ENCODE measurements at regions not wholly inside any gene's neighbourhood (a gene's known extent, or its start where the extent isn't known, plus 50 kb on each side); places are given as distances from the start of the nearest gene placed in this dataset.

GRCh38 chr18:57916684-57917083 lies 113.6 kb upstream of the ATP8B1 start:
- DNase-seq (ENCODE audit: low read depth in 2 of 2) = no peak

GRCh38 chr18:57915865-57916582 lies 112.9 kb upstream of the ATP8B1 start:
- DNase-seq (ENCODE audit: low read depth in 2 of 2) = peak in 1 of 2 donors; percentile 13

- DNase-seq (ENCODE audit: low read depth in 2 of 2) = no peak
Observed at GRCh38 chr18:57915248-57915647, 112.1 kb upstream of the ATP8B1 start.

- DNase-seq (ENCODE audit: low read depth in 2 of 2) = no peak
Observed at GRCh38 chr18:57913686-57914085, 110.6 kb upstream of the ATP8B1 start.

DNA sequence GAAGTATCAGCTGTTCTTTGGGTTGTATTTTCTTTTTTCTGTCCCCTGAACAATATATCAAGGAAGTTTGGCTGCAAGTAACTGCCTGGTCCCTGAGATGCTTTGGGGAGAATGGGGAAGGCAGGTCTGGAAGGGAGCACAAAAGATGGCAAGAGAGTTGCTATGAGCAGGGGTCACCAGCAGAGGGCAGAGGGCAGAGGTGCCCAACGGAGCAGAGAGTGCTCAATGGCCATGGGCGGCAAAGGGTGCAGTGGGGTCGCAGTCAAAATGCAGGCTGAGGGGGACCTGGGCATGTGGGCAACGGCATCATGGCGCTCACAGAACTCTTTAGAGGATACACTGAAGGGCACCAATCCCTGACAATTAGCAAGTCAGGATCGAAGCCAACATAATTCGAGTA lies 107.7 kb upstream of the ATP8B1 start:
- DNase-seq (ENCODE audit: low read depth in 2 of 2) = no peak

GRCh38 chr18:57910134-57910533 lies 107.0 kb upstream of the ATP8B1 start:
- no peak for DNase-seq (ENCODE audit: low read depth in 2 of 2)

DNA sequence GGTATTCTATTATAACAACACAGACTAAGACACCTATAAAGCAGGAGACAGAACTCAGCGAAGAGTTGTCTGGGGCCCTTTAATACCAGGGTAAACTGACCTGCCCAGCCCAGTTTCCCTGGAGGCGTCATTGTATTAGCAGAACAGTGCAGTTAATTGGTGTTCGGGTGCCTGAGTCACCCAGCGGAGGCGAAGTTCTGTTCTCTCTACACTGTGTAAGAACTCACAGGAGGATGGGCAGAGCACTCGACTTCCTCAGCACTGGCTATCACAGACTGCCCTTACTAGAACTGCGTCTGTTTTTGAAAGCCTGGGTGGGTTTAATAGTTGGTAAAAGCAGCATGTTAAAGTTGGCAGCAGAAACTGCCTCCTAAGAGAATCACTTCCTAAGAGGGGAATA lies 106.5 kb upstream of the ATP8B1 start:
- DNase-seq (ENCODE audit: low read depth in 2 of 2) = no peak

DNA sequence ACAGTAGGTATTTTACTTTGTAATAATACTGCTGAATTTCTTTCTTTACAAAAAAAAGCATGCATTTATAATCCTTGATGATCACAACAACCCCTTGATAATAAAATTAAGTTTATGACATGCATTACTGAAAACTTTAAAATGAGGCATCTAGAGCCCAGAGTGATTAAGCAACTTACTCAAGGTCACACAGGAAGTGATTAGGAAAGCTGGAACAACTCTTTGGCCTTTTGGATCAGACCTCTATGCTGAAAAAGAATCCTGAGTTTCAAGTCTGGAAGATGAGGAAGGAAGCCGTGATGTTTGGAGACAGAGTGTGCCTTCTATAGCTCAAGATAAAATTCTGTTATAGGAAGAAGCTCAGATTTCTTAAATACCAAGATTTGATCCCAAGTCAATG lies 105.0 kb upstream of the ATP8B1 start:
- no peak for DNase-seq (ENCODE audit: low read depth in 2 of 2)

DNA sequence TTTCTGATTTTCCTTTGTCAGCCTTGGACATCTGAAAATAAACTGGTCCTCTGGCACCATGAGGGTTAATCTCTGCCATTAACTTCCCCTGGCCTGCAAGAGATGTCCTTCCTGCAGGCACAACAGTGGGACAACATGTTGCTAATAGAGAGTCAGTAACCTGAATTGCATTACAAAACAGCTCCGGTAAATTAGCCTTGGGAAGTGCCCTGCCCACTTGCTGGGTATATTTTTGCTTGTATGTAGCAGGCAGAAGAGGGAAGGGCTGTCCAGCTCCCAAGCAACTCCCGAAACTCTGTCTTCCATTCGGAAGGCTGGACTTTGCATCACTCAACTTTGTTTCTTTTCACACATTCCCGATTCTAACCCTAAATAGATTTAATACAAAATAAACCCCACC lies 104.4 kb upstream of the ATP8B1 start:
- no peak for DNase-seq (ENCODE audit: low read depth in 2 of 2)

DNA sequence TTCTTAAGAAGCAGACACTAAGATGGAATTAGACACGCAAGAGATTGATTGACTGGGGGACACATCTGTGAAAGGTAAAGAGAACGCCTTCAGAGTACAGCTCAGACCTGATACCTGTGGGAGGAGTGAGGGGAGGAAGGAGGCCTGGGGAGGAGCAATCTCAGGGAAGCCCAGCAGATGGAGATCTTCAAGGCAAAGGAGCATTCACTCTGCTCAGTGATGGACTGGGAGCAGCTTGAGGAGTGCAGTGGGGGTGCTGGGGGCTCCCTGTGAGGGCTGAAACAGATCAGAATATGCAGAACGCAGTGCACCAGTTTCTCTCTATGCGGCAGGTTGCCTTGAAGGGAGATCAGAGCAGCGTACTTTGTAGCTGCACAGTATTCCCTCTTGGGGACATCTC lies 103.7 kb upstream of the ATP8B1 start:
- DNase-seq (ENCODE audit: low read depth in 2 of 2) = no peak

GRCh38 chr18:57904535-57904934 lies 101.4 kb upstream of the ATP8B1 start:
- no peak for DNase-seq (ENCODE audit: low read depth in 2 of 2)

DNA sequence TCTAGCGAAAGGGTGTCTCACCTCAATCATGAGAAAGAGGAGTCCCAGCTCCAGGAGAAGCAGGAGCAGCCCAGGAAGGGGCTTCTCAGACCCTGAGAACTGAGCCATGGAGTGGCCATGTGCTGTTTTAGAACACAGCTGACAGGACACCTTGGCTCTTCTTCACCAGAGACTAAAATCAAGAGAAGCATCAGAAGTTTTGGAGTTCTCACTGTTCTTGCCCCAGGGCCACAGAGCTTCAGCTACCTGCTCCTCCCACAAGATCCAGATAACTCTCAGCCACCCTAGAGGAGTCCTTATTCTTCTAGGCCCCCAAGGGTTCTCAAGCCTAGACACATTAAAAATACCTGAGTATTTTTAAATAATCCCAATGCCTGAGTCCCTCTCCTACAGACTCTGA lies 99.6 kb upstream of the ATP8B1 start:
- DNase-seq (ENCODE audit: low read depth in 2 of 2) = no peak

DNA sequence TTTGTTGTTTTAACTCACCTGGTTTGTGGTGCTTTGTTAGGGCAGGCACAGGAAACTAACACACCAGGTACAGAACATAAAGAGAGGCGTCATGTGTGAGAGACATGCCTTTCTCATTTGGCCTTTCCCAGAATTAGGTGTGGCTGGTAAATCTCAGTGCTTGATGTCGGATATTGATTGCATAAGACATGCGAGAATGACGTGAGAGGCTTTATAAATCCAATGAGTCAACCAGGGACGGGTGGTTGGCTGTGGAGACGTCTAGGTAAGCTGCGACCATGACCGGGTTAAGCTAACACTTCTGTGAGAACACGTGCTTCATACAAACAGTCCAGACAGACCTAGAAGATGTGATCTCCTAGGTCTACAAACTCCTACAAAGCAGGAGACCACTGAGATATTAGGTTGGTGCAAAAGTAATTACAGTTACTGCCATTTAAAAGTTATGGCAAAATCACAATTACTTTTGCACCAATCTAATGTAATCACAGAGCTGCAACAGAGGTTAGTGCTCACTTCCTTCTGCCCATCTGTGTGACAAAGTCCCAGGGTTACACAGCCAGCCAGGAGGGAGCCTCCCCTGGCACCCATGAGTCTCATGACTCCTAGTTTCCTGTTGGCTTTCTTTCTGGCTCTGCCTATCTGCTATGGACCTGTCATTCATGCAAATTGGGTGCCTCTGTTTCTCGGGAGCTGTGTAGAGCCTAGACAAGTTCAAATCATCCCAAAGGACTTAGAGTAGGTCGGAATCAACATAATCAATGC lies 98.9 kb upstream of the ATP8B1 start:
- no peak for DNase-seq (ENCODE audit: low read depth in 2 of 2)

DNA sequence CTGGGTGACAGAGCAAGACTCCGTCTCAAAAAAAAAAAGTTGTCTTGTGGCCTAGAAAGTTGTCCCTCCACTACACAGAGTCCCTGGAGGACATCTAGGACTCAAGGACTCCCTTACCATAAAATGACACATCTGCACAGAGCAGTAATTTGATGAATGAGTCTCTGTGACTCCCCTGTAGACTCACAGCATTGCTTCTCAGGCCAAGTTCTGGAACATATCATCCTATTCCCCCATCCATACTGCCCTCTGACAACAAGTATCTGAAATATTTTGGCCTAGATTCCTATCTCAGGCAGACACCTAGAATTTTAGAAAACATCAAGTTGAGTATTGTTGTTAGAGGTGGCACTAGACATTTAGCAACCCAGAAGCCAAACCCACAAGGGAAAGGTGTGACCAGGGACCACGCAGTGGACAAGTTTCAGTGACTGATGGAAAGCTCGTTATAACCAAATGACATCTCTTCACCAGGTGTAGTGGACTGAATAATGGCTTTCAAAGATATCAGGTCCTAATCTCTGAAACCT lies 97.9 kb upstream of the ATP8B1 start:
- DNase-seq (ENCODE audit: low read depth in 2 of 2) = no peak

DNA sequence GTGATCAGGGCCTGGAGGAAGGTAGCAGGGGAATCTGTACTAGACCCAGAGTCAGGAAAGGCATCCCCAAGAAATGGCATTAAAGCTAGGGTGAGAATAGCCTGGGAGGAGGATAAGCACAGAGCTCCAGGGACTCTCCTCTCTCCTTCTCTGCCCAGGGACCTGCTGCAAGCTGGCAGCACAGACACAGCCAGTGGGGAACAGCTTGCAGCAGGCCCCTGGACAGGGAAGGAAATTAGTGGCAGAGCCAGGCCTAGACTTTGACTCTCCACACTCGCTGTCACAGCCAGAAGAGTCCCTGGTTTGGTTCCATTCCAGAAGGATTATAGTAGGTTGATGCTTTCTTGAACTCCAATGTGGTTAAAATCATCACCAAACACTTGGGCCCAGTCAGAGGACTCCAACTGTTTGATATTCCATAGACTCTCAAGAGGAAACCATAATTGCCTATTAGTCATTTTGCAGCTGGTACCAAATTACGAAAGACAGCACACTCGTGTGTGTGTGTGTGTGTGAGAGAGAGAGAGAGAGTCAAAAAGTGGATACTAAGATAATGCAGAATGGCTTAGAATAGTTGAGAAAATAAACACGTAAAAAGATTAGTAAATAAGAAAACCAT lies 95.5 kb upstream of the ATP8B1 start:
- DNase-seq (ENCODE audit: low read depth in 2 of 2) = no peak

DNA sequence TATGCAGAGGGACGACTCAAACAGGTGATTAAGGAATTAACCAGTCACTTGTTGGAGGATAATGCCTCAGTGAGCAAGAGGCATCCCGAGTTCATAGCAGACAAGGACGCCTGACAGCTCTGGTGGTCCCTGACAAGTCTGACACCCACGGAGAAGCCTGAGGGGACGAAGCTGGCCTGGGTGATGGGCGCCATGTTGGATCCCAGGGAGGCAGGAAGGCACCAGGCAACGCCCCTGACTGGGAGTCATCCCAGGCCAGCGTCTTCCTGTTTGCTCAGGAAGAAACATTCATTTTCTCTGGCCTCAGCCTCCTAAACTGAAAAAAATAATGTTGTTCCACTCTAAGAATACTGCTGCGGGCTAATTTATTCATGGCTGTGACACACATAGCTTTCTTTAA lies 92.1 kb upstream of the ATP8B1 start:
- DNase-seq (ENCODE audit: low read depth in 2 of 2) = no peak

DNA sequence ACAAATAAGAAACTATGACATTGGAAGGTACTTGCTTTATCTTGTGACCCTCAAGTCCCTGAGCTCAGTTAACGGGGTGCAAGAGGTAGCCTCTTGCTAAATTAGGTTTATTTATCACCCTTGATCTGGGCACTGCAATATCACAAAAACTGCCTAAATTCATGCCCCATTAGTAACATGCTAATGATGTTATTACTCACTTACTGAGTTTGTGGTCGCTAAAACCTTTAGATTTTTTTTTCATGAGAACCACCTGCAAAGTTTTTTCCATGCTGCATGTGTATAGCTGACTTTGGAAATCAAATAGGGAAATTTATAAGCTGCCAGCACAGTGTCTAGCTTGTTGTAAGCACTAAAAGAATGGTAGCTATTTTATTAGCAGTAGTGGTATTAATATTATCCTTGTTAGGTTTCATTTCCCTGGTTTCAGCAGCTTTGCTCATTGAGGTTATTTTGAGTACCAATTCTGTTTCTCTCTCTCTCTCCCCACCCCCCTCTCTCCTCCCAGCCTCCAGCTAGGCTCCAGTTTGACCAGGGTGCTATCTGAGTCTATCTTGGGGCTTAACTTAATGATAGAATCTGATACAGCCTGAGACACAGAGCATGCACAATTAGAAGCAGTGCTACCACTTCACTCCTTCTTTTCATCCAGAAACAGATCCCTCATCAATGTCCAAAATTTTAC lies 88.7 kb upstream of the ATP8B1 start:
- DNase-seq (ENCODE audit: low read depth in 2 of 2) = no peak

GRCh38 chr18:57890266-57890665 lies 87.2 kb upstream of the ATP8B1 start:
- DNase-seq (ENCODE audit: low read depth in 2 of 2) = no peak

DNA sequence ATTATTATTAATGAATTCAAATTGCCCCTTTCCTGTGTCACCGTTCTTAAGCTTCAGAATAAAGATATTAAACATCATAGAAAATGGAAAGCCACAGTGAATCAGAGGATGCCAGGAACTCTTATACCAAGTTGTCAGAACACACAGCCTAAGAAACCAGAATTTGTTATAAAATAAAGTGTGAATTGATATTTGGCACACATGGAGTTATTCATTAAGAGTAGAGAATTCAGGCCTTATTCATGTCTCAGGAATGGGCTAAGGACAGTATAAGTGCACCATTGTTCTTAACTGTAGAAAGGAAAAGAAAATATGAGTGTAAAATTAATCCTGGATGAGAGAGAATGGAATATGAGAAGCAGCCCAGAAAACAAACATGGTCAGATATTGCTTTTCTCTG lies 86.7 kb upstream of the ATP8B1 start:
- no peak for DNase-seq (ENCODE audit: low read depth in 2 of 2)

GRCh38 chr18:57887543-57888383 lies 84.6 kb upstream of the ATP8B1 start:
- DNase-seq (ENCODE audit: low read depth in 2 of 2) = no peak

DNA sequence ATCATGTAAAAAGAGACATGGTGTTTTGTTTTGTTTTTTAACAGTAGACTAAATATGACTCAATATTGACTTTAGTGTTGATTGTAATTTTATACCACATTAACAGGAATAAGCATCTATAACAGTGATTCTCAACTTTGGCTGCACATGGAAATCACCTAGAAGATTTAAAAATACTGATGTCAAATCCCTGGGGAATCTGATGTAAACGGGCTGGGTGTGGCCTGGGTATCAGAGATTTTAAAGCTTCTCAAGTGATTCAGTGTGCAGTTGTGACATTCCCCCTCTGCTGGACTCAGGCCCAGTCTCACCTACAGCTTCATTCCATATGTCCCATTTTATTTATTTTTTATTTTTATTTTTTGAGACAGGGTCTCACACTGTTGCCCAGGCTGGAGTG lies 82.8 kb upstream of the ATP8B1 start:
- DNase-seq (ENCODE audit: low read depth in 2 of 2) = no peak
